ENCODE measurements at regions not wholly inside any gene's neighbourhood (a gene's known extent, or its start where the extent isn't known, plus 50 kb on each side); places are given as distances from the start of the nearest gene placed in this dataset.

GRCh38 chr12:118651487-118651886, 275.1 kb downstream of the SUDS3 start:
- TF ChIP-seq CTCF (IDR thresholded peaks at IDR 0.05) (no peak), POLR2A (IDR thresholded peaks at IDR 0.05) (no peak), EP300 (IDR thresholded peaks at IDR 0.05) (no peak)

Measured in sigmoid colon (tissue), 4 donors.